GM19395 (cell line): ENCODE measurements at regions not wholly inside any gene's neighbourhood (a gene's known extent, or its start where the extent isn't known, plus 50 kb on each side); places are given as distances from the start of the nearest gene placed in this dataset.

ENCODE experiments used
- ATAC-seq: cut with Tn5 transposase; IDR thresholded peaks from one replicate; pipeline ENCODE4 v1.9.1; 2021; ENCODE audit warnings: mild to moderate bottlenecking, moderate library complexity; ENCODE audit not compliant: unreplicated experiment

- no peak for ATAC-seq
These were observed 218.3 kb downstream of the BRD1 start for GRCh38 chr22:49609207-49609876.

- ATAC-seq: no peak
These were observed 219.0 kb downstream of the BRD1 start for GRCh38 chr22:49608660-49609059.

- ATAC-seq: no peak
These were observed 219.4 kb downstream of the BRD1 start for GRCh38 chr22:49608228-49608627.

GRCh38 chr22:49607821-49608220 is 219.9 kb downstream of the BRD1 start:
- ATAC-seq: no peak

GRCh38 chr22:49606562-49607290 is 220.9 kb downstream of the BRD1 start:
- no peak for ATAC-seq

GRCh38 chr22:49604732-49605302 is 222.9 kb downstream of the BRD1 start:
- ATAC-seq: no peak

GRCh38 chr22:49603016-49603415 is 224.7 kb downstream of the BRD1 start:
- no peak for ATAC-seq

- no peak for ATAC-seq
These were observed 225.2 kb downstream of the BRD1 start for GRCh38 chr22:49602481-49602880.

GRCh38 chr22:49601614-49602321 is 225.9 kb downstream of the BRD1 start:
- no peak for ATAC-seq

GRCh38 chr22:49600891-49601431 is 226.7 kb downstream of the BRD1 start:
- no peak for ATAC-seq

GRCh38 chr22:49600468-49600867 is 227.2 kb downstream of the BRD1 start:
- ATAC-seq: no peak

GRCh38 chr22:49599691-49600455 is 227.8 kb downstream of the BRD1 start:
- no peak for ATAC-seq

GRCh38 chr22:49599039-49599438 is 228.6 kb downstream of the BRD1 start:
- ATAC-seq: no peak

- no peak for ATAC-seq
These were observed 229.3 kb downstream of the BRD1 start for GRCh38 chr22:49598338-49598737.

- ATAC-seq: no peak
These were observed 230.1 kb downstream of the BRD1 start for GRCh38 chr22:49597428-49598039.

- no peak for ATAC-seq
These were observed 232.1 kb downstream of the BRD1 start for GRCh38 chr22:49595465-49596078.

GRCh38 chr22:49594078-49594477 is 233.6 kb downstream of the BRD1 start:
- no peak for ATAC-seq

- ATAC-seq: no peak
These were observed 234.2 kb downstream of the BRD1 start for GRCh38 chr22:49593509-49593908.

GRCh38 chr22:49592780-49593501 is 234.7 kb downstream of the BRD1 start:
- ATAC-seq: no peak
